Colonic mucosa (tissue), 4 donors: ENCODE measurements at regions not wholly inside any gene's neighbourhood (a gene's known extent, or its start where the extent isn't known, plus 50 kb on each side); places are given as distances from the start of the nearest gene placed in this dataset.

Source experiments
- DNase-seq: peaks from one replicate; pipeline ENCODE4 v3.0.0-alpha.2; 2020
- H3K27ac ChIP-seq: fragments of 200-600 bp; one replicate; pipeline ENCODE4 v1.8.0; 2021
- H3K27me3 ChIP-seq: fragments of 200-600 bp; one replicate; pipeline ENCODE4 v1.8.0; 2021
- H3K36me3 ChIP-seq: fragments of 200-600 bp; one replicate; pipeline ENCODE4 v1.8.0; 2021
- H3K4me1 ChIP-seq: fragments of 200-600 bp; one replicate; pipeline ENCODE4 v1.8.0; 2021; ENCODE audit warnings: mild to moderate bottlenecking
- H3K4me3 ChIP-seq: fragments of 200-600 bp; one replicate; pipeline ENCODE4 v1.8.0; 2021
- H3K9ac ChIP-seq, 2 donors: one replicate each; pipeline ENCODE4 v1.7.0; 2013; ENCODE audit warnings: control low read depth in 2 of 2, low read depth in 2 of 2, low read length in 2 of 2
- H3K9me3 ChIP-seq: fragments of 200-600 bp; one replicate; pipeline ENCODE4 v1.8.0; 2021
- intact Hi-C: fragments of 100-400 bp; cut with DNase I; formaldehyde crosslinking; loops from one replicate; pipeline ENCODE4 v1.14.1; 2022
- TF ChIP-seq, protein P1 (sequence below): fragments of 200-600 bp; IDR thresholded peaks from one replicate; pipeline ENCODE4 v1.8.0; 2022; ENCODE audit warnings: antibody characterized with exemption, mild to moderate bottlenecking
- donor health status: healthy.
- donor health status: DM: no; HTN: no; CAD: no.
- donor health status: DM: no; HTN: no; CAD: no.

- Histone ChIP-seq H3K9me3 (no peaks in the 10 kb centered on the region), H3K4me3 (no peak overlapping the region), H3K4me1 (no peaks in the 10 kb centered on the region), H3K36me3 (no peaks in the 10 kb centered on the region), H3K9ac (no peak overlapping the region), H3K27ac (no peak overlapping the region), H3K27me3 (no peaks in the 10 kb centered on the region)
- DNase-seq: no peak
- intact Hi-C loops: no loop called here
- TF ChIP-seq, protein P1, sequence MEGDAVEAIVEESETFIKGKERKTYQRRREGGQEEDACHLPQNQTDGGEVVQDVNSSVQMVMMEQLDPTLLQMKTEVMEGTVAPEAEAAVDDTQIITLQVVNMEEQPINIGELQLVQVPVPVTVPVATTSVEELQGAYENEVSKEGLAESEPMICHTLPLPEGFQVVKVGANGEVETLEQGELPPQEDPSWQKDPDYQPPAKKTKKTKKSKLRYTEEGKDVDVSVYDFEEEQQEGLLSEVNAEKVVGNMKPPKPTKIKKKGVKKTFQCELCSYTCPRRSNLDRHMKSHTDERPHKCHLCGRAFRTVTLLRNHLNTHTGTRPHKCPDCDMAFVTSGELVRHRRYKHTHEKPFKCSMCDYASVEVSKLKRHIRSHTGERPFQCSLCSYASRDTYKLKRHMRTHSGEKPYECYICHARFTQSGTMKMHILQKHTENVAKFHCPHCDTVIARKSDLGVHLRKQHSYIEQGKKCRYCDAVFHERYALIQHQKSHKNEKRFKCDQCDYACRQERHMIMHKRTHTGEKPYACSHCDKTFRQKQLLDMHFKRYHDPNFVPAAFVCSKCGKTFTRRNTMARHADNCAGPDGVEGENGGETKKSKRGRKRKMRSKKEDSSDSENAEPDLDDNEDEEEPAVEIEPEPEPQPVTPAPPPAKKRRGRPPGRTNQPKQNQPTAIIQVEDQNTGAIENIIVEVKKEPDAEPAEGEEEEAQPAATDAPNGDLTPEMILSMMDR: no peak
Observed at GRCh38 chr1:209388358-209388757, 195.2 kb upstream of the CAMK1G start.

DNA sequence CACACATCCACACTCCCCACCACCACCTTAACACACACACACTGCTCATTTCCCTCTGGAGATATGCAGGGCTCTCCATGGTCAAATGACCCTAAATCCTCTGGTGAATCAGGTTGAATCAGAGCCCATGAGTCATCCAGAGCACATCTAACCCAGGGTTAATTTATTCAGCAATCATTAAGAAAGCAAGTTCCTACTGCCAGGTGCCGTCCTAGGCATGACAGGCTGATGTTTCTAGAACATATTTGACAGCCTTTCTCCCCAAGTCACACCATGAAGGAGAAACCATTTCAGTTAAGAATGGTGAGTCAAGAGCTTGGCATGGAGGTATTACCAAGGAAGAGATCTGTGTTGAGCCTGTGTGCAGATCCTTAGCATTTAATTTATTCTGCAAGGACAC, 194.3 kb upstream of the CAMK1G start:
- TF ChIP-seq, protein P1: no peak
- intact Hi-C loops: no loop called here

GRCh38 chr1:209389975-209390374, 193.5 kb upstream of the CAMK1G start:
- H3K9me3 ChIP-seq: no peaks in the 10 kb centered on the region
- intact Hi-C loops: no loop called here

More for the DNA sequence above, 194.3 kb upstream of the CAMK1G start:
- Histone ChIP-seq H3K36me3 (no peaks in the 10 kb centered on the region), H3K9me3 (no peaks in the 10 kb centered on the region), H3K27me3 (no peaks in the 10 kb centered on the region), H3K9ac (no peak overlapping the region), H3K27ac (no peak overlapping the region), H3K4me1 (no peaks in the 10 kb centered on the region), H3K4me3 (no peak overlapping the region)
- DNase-seq: no peak

DNA sequence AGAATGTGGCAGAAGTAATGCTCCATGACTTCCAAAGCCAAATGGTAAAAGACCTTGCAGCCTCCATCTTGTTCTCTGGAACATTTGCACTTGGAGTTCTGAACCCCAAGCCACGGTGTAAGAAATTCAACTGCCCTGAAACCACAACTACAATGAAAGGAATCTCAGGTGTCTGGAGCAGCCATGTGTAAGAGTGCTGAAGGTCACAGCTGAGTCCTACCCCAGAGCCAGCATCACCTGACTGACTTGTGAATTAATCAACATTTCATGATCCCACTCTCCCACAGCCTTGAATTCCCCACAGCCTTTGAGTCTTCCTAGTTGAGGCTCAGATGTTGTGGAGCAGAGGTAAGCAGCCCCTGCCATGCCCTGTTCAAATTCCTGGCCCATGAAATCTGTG, 192.8 kb upstream of the CAMK1G start:
- Histone ChIP-seq H3K27ac (no peak overlapping the region), H3K9ac (no peak overlapping the region), H3K27me3 (no peaks in the 10 kb centered on the region), H3K4me1 (no peaks in the 10 kb centered on the region), H3K36me3 (no peaks in the 10 kb centered on the region), H3K9me3 (no peaks in the 10 kb centered on the region), H3K4me3 (no peak overlapping the region)
- TF ChIP-seq, protein P1: no peak
- intact Hi-C loops: no loop called here
- no peak for DNase-seq

More at GRCh38 chr1:209389975-209390374, 193.5 kb upstream of the CAMK1G start:
- Histone ChIP-seq H3K27me3 (no peaks in the 10 kb centered on the region), H3K4me1 (no peaks in the 10 kb centered on the region), H3K9ac (no peak overlapping the region), H3K4me3 (no peak overlapping the region), H3K27ac (no peak overlapping the region), H3K36me3 (no peaks in the 10 kb centered on the region)
- no peak for DNase-seq
- TF ChIP-seq, protein P1: no peak

GRCh38 chr1:209391792-209392191, 191.7 kb upstream of the CAMK1G start:
- Histone ChIP-seq H3K27ac (no peak overlapping the region), H3K9ac (no peak overlapping the region), H3K4me1 (no peaks in the 10 kb centered on the region), H3K4me3 (no peak overlapping the region), H3K36me3 (no peaks in the 10 kb centered on the region), H3K9me3 (no peaks in the 10 kb centered on the region), H3K27me3 (no peaks in the 10 kb centered on the region)
- DNase-seq: no peak
- intact Hi-C loops: no loop called here
- TF ChIP-seq, protein P1: no peak

- Histone ChIP-seq H3K9me3 (no peaks in the 10 kb centered on the region), H3K36me3 (no peaks in the 10 kb centered on the region), H3K27me3 (no peaks in the 10 kb centered on the region), H3K4me1 (no peaks in the 10 kb centered on the region), H3K9ac (no peak overlapping the region), H3K27ac (no peak overlapping the region), H3K4me3 (no peak overlapping the region)
- DNase-seq: no peak
- TF ChIP-seq, protein P1: no peak
- intact Hi-C loops: no loop called here
Observed at GRCh38 chr1:209395169-209395568, 188.3 kb upstream of the CAMK1G start.
